SU-DHL-6 (cell line): ENCODE measurements at regions not wholly inside any gene's neighbourhood (a gene's known extent, or its start where the extent isn't known, plus 50 kb on each side); places are given as distances from the start of the nearest gene placed in this dataset.
A peak's percentile ranks its signal among the peaks of the same experiment; 100 is the strongest.

Experiments used
- EZH2phosphoT487 ChIP-seq: fragments of 200-600 bp; sonication (generic), shearing (Covaris generic); conservative IDR thresholded peaks from 2 replicates; pipeline ENCODE4 v1.6.1; 2018; ENCODE audit warnings: mild to moderate bottlenecking, antibody characterized with exemption, low read length, moderate library complexity, mixed read lengths
- TF ChIP-seq, protein P1 (sequence below): fragments of 200-600 bp; sonication (generic); IDR thresholded peaks from one replicate; pipeline ENCODE4 v1.5.1; 2017; ENCODE audit warnings: antibody characterized with exemption, mild to moderate bottlenecking, low read length, moderate library complexity; ENCODE audit not compliant: insufficient read depth, poor library complexity, severe bottlenecking

GRCh38 chr14:106681568-106681967, 1155.2 kb downstream of the TMEM121 start:
- TF ChIP-seq, protein P1, sequence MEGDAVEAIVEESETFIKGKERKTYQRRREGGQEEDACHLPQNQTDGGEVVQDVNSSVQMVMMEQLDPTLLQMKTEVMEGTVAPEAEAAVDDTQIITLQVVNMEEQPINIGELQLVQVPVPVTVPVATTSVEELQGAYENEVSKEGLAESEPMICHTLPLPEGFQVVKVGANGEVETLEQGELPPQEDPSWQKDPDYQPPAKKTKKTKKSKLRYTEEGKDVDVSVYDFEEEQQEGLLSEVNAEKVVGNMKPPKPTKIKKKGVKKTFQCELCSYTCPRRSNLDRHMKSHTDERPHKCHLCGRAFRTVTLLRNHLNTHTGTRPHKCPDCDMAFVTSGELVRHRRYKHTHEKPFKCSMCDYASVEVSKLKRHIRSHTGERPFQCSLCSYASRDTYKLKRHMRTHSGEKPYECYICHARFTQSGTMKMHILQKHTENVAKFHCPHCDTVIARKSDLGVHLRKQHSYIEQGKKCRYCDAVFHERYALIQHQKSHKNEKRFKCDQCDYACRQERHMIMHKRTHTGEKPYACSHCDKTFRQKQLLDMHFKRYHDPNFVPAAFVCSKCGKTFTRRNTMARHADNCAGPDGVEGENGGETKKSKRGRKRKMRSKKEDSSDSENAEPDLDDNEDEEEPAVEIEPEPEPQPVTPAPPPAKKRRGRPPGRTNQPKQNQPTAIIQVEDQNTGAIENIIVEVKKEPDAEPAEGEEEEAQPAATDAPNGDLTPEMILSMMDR = peak; percentile 67
- TF ChIP-seq EZH2phosphoT487 = no peak
